GM10266 (cell line): ENCODE measurements at regions not wholly inside any gene's neighbourhood (a gene's known extent, or its start where the extent isn't known, plus 50 kb on each side); places are given as distances from the start of the nearest gene placed in this dataset.
"Not testable (repeated sequence)": the region's sequence is repeated elsewhere in the genome, so short reads cannot be mapped to it uniquely, and the experiment has no call there.

Source experiments
- DNase-seq: peaks from one replicate; pipeline ENCODE4 v3.0.0; 2012; ENCODE audit errors: extremely low spot score
- TF ChIP-seq, protein P1 (sequence below): IDR thresholded peaks from 2 replicates; pipeline ENCODE4 v1.5.1; 2012; ENCODE audit warnings: mild to moderate bottlenecking, low read depth; ENCODE audit not compliant: control insufficient read depth, insufficient read depth; ENCODE audit errors: missing control alignments

- DNase-seq: no peak
- TF ChIP-seq, protein P1, sequence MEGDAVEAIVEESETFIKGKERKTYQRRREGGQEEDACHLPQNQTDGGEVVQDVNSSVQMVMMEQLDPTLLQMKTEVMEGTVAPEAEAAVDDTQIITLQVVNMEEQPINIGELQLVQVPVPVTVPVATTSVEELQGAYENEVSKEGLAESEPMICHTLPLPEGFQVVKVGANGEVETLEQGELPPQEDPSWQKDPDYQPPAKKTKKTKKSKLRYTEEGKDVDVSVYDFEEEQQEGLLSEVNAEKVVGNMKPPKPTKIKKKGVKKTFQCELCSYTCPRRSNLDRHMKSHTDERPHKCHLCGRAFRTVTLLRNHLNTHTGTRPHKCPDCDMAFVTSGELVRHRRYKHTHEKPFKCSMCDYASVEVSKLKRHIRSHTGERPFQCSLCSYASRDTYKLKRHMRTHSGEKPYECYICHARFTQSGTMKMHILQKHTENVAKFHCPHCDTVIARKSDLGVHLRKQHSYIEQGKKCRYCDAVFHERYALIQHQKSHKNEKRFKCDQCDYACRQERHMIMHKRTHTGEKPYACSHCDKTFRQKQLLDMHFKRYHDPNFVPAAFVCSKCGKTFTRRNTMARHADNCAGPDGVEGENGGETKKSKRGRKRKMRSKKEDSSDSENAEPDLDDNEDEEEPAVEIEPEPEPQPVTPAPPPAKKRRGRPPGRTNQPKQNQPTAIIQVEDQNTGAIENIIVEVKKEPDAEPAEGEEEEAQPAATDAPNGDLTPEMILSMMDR: no peak
Measured at GRCh38 chr3:25844891-25845290, 55.0 kb downstream of the OXSM start.

DNA sequence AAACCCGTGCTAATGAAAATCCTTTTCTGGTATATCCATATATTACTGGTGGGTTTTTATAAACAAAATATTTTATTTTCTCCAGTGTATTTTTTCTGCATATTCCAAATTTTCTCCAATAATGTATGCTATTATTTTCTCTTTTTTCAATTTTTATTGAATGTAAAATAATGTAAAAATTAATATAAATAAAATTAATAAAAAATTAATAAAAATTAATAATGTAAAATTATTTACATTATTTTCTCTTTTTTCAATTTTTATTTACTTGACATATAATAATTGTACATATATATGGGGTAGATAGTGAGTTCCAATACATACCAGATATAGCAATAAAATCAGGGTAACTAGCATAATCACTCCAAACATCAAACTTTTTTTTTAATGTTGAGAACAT, 56.4 kb downstream of the OXSM start:
- no peak for DNase-seq

GRCh38 chr3:25849091-25849490, 59.2 kb downstream of the OXSM start:
- TF ChIP-seq, protein P1: no peak
- DNase-seq: no peak

More for the DNA sequence above, 56.4 kb downstream of the OXSM start:
- TF ChIP-seq, protein P1: no peak

DNA sequence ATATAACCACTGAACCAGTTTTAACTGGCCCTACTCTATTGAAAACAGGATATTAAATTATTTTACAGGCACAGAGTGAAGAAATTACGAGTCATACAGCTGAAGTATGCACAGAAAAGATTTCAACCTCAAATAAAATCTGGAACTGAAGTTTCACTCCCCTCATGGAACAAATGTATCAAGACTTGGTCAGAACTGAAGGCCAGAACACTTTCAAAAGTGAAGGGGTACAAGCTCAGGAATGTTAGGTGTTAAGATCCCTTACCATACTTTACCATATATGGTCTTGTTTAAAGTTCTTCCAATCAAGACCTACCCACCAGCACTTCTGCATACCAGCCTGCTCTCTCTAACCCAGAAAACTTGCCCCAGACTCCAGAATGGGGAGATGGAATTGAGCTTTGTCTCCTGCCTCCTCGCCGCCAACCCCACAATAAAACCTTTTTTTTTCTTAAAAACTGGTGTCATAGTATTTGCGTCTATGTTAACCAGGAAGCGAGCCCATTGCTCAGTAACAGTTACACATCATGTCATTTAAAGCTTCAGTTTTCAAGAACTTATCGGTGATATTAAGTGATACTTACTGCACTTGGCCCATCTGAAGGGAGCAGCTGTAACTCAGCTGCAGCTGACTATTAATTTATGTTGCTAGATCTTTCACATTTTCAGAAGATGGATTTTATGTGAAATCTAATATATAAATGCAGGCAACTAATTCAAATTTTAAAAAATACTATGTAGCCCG, 59.9 kb downstream of the OXSM start:
- DNase-seq: no peak
- TF ChIP-seq, protein P1: no peak

DNA sequence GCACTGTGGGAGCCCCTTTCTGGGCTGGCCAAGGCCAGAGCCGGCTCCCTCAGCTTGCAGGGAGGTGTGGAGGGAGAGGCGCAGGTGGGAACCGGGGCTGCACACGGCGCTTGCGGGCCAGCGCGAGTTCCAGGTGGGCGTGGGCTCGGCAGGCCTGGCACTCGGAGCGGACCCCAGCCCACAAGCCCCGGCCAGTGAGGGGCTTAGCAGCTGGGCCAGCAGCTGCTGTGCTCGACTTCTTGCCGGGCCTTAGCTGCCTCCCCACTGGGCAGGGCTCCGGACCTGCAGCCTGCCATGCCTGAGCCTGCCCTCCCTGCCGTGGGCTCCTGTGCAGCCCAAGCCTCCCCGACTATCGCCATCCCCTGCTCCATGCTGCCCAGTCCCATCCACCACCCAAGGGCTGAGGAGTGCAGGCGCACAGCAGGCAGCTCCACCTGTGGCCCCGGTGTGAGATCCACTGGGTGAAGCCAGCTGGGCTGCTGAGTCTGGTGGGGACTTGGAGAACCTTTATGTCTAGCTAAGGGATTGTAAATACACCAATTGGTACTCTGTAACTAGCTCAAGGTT, 61.9 kb downstream of the OXSM start:
- DNase-seq: not testable (repeated sequence)

- TF ChIP-seq, protein P1: no peak
- no peak for DNase-seq
Measured at GRCh38 chr3:25854214-25854613, 64.3 kb downstream of the OXSM start.

- DNase-seq: no peak
- TF ChIP-seq, protein P1: no peak
Measured at GRCh38 chr3:25854635-25855034, 64.7 kb downstream of the OXSM start.
